ENCODE measurements at regions not wholly inside any gene's neighbourhood (a gene's known extent, or its start where the extent isn't known, plus 50 kb on each side); places are given as distances from the start of the nearest gene placed in this dataset.

- Histone ChIP-seq H3K9me2 (no peaks in the 10 kb centered on the region), H3K4me2 (no peak overlapping the region), H3K79me2 (ENCODE audit: insufficient read depth) (no peaks in the 10 kb centered on the region), H3K9ac (no peak overlapping the region), H4K20me1 (ENCODE audit: insufficient read depth) (no peaks in the 10 kb centered on the region), H3K9me3 (no peaks in the 10 kb centered on the region), H3K4me3 (ENCODE audit: low read depth in 2 of 2, low read length in 1 of 2) (no peak overlapping the region), H3F3A (replicated peaks; ENCODE audit: insufficient read depth) (no peaks in the 10 kb centered on the region), H3K27me3 (ENCODE audit: insufficient read depth) (no peaks in the 10 kb centered on the region), H3K4me1 (ENCODE audit: control insufficient read depth in 1 of 2, insufficient read depth in 2 of 2, low read depth in 1 of 2, low read length in 1 of 2) (peaks cover 0 to 7% of the 10 kb centered on the region in 2 experiments; a peak in 1 of 4 replicates), H3K36me3 (replicated peaks in 1 of 2; ENCODE audit: control insufficient read depth in 1 of 2, insufficient read depth in 2 of 2, low read length in 1 of 2) (no peaks in the 10 kb centered on the region), H2AFZ (ENCODE audit: low read depth) (no peak overlapping the region), H3K27ac (ENCODE audit: low read depth in 2 of 2, low read length in 1 of 2) (no peak overlapping the region)
- POLR2A ChIA-PET, result interaction anchor here (0.7 kb wide), 1 partner anchor 77 kb away, joined by 4 read pairs; no protein-coding TSS in a partner anchor
- no peak for DNase-seq
- 65% methylated on average over 9 of the region's 10 CpGs for WGBS (ENCODE audit: low lambda C conversion rate)
- CTCF ChIA-PET, result interaction anchor here (0.8 to 3.6 kb wide), 3 partner anchors 24 to 255 kb away, joined by 3 to 16 read pairs (median 6); no protein-coding TSS in a partner anchor
- no peak for TF ChIP-seq IRF3 (IDR thresholded peaks at IDR 0.05; ENCODE audit: low read depth, low read length)
These were observed 252.1 kb downstream of the CYP26B1 start for GRCh38 chr2:71895320-71896161.

GRCh38 chr2:71894261-71894660, 253.4 kb downstream of the CYP26B1 start:
- H2AFZ ChIP-seq (ENCODE audit: low read depth), result no peak overlapping the region
- TF ChIP-seq FOSL2 (IDR thresholded peaks at IDR 0.05; ENCODE audit: borderline replicate concordance, low read depth), result no peak
- no peak for TF ChIP-seq RXRA (IDR thresholded peaks at IDR 0.05; ENCODE audit: borderline replicate concordance, low read depth)
- TF ChIP-seq TCF12 (IDR thresholded peaks at IDR 0.05), result no peak
- no peak for TF ChIP-seq MXI1 (IDR thresholded peaks at IDR 0.05; ENCODE audit: low read depth, low read length)
- no peak for TF ChIP-seq ZBTB33 (IDR thresholded peaks at IDR 0.05; ENCODE audit: borderline replicate concordance, low read depth)
- TF ChIP-seq NFIC (IDR thresholded peaks at IDR 0.05; ENCODE audit: borderline replicate concordance), result no peak
- no peak for TF ChIP-seq EZH2phosphoT487 (IDR thresholded peaks at IDR 0.05; ENCODE audit: borderline replicate concordance, low read depth)
- no peak for TF ChIP-seq USF1 (IDR thresholded peaks at IDR 0.05; ENCODE audit: borderline replicate concordance, low read depth)
- no peak for TF ChIP-seq RAD21 (IDR thresholded peaks at IDR 0.05; ENCODE audit: low read length)
- no peak for TF ChIP-seq RFX5 (IDR thresholded peaks at IDR 0.05; ENCODE audit: low read length)
- no peaks in the 10 kb centered on the region for H3K9me3 ChIP-seq
- no peak overlapping the region for H3K27ac ChIP-seq (ENCODE audit: low read depth in 2 of 2, low read length in 1 of 2)
- H3K79me2 ChIP-seq (ENCODE audit: insufficient read depth), result no peaks in the 10 kb centered on the region
- H3K9me2 ChIP-seq, result no peaks in the 10 kb centered on the region
- peaks cover 0 to 7% of the 10 kb centered on the region in 2 experiments; a peak in 1 of 4 replicates for H3K4me1 ChIP-seq (ENCODE audit: control insufficient read depth in 1 of 2, insufficient read depth in 2 of 2, low read depth in 1 of 2, low read length in 1 of 2)
- H3K36me3 ChIP-seq (replicated peaks in 1 of 2; ENCODE audit: control insufficient read depth in 1 of 2, insufficient read depth in 2 of 2, low read length in 1 of 2), result no peaks in the 10 kb centered on the region
- POLR2A ChIA-PET, result no interaction called here
- H3K4me3 ChIP-seq (ENCODE audit: low read depth in 2 of 2, low read length in 1 of 2), result no peak overlapping the region
- no peaks in the 10 kb centered on the region for H3K27me3 ChIP-seq (ENCODE audit: insufficient read depth)
- H3F3A ChIP-seq (replicated peaks; ENCODE audit: insufficient read depth), result no peaks in the 10 kb centered on the region
- CTCF ChIA-PET, result interaction anchor here (1.3 kb wide), 1 partner anchor 56 kb away, joined by 3 read pairs; no protein-coding TSS in a partner anchor
- no peak overlapping the region for H3K4me2 ChIP-seq
- DNase-seq, result no peak
- 55% methylated on average over 8 of the region's 8 CpGs for WGBS (ENCODE audit: low lambda C conversion rate)
- H4K20me1 ChIP-seq (ENCODE audit: insufficient read depth), result no peaks in the 10 kb centered on the region
- no peak overlapping the region for H3K9ac ChIP-seq

Data from SK-N-SH (cell line).